Fibroblast of the aortic adventitia (primary cell): ENCODE measurements at regions not wholly inside any gene's neighbourhood (a gene's known extent, or its start where the extent isn't known, plus 50 kb on each side); places are given as distances from the start of the nearest gene placed in this dataset.
"Not testable (repeated sequence)": the region's sequence is repeated elsewhere in the genome, so short reads cannot be mapped to it uniquely, and the experiment has no call there.

Experiments
- DNase-seq: peaks from one replicate; pipeline ENCODE4 v3.0.0-alpha.2; 2010; ENCODE audit warnings: low read depth
- H3K4me3 ChIP-seq: 2 replicates; pipeline ENCODE4 v1.5.1; 2011; ENCODE audit warnings: low read depth, mild to moderate bottlenecking, control low read depth, low read length, moderate library complexity
- CTCF ChIP-seq: IDR thresholded peaks from 2 replicates; pipeline ENCODE4 v1.5.1; 2011; ENCODE audit warnings: mild to moderate bottlenecking, low read length, control low read depth, inconsistent platforms; ENCODE audit not compliant: insufficient read depth

GRCh38 chr4:128538111-128538882 is 250.7 kb upstream of the PGRMC2 start:
- peak; percentile 44 for DNase-seq
- no peak for TF ChIP-seq CTCF
- H3K4me3 ChIP-seq: no peak overlapping the region

GRCh38 chr4:128536746-128537145 is 249.1 kb upstream of the PGRMC2 start:
- no peak for TF ChIP-seq CTCF
- DNase-seq: no peak
- no peak overlapping the region for H3K4me3 ChIP-seq

GRCh38 chr4:128535510-128535909 is 247.9 kb upstream of the PGRMC2 start:
- not testable (repeated sequence) for DNase-seq, H3K4me3 ChIP-seq

GRCh38 chr4:128528793-128529553 is 241.4 kb upstream of the PGRMC2 start:
- DNase-seq: peak; percentile 97
- no peak for TF ChIP-seq CTCF
- no peak overlapping the region for H3K4me3 ChIP-seq

GRCh38 chr4:128527946-128528576 is 240.4 kb upstream of the PGRMC2 start:
- no peak for TF ChIP-seq CTCF
- DNase-seq: no peak
- H3K4me3 ChIP-seq: no peak overlapping the region

- H3K4me3 ChIP-seq: no peak overlapping the region
- DNase-seq: peak; percentile 29
- no peak for TF ChIP-seq CTCF
These were observed 239.7 kb upstream of the PGRMC2 start for GRCh38 chr4:128527351-128527750.
